Esophagus mucosa (tissue), 1 donor: ENCODE measurements at regions not wholly inside any gene's neighbourhood (a gene's known extent, or its start where the extent isn't known, plus 50 kb on each side); places are given as distances from the start of the nearest gene placed in this dataset.
"Not testable (repeated sequence)": the region's sequence is repeated elsewhere in the genome, so short reads cannot be mapped to it uniquely, and the experiment has no call there.

Source experiments
- ATAC-seq: fragments of 200-7000 bp; cut with Tn5 transposase; one replicate; pipeline ENCODE4 v1.9.1; 2020
- donor health status: DM: yes; HTN: yes; CAD: no.

DNA sequence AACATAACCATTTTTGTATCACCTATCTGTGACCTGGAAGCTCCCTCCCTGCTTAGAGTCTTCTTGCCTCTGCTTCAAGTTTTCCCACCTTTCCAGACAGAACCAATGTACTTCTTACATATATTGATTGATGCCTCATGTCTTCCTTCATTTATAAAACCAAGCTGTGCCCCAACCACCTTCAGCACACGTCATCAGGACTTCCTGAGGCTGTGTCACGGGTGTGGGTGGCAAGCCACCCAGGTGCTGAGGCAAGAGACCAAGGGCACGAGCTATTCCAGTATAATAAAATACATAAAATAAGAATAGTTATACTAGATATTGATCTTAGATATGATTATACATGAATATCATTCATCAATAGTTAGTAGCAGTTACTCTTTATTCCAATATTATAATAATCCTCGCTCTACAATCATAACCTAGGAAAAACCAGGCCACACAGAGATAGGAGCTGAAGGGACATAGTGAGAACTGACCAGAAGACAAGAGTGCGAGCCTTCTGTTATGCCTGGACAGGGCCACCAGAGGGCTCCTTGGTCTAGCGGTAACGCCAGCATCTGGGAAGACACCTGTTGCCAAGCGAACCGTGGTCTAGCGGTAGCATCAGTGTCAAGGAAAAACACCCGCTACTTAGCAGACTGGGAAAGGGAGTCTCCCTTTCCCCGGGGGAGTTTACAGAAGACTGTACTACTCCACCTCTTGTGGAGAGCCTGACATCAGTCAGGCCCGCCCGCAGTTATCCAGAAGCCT, 180.2 kb upstream of the ERCC4 start:
- not testable (repeated sequence) for ATAC-seq

DNA sequence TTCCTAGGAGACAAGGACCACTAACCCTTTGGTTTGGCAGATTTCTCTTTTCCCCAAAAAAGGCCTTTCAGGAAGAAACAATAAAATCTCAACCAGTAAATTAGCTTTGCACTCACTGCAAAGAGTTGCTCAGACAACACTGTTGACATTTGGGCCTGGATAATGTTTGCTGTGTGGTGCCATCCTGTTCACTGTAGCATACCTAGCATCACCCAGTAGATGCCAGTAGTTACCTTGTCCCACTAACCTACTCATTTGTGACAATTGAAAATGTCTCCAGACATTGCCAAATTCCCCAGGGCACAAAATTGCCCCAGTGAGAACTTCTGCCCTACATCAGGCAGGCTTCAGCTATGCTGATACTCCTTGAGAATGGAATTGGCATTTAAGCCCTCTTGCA, 177.0 kb upstream of the ERCC4 start:
- ATAC-seq, result no peak

DNA sequence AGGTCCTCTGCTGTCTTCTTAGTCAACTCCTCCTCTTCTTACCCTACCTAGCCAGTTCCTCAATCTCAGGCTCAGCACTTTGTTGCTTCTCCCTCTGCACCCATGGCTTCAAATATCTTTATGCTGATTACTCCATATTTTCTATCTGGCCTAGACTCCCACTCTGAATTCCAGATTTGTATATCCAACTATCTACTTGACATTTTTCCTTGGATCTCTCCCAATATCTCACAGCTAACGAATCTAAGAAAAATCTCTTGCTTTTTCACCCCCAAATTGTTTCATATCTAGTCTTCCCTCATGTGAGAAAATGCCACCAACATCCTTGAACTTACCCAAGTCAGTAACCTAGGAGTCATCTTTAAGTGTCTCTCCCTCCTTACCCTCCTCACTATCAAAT, 176.4 kb upstream of the ERCC4 start:
- ATAC-seq, result no peak

DNA sequence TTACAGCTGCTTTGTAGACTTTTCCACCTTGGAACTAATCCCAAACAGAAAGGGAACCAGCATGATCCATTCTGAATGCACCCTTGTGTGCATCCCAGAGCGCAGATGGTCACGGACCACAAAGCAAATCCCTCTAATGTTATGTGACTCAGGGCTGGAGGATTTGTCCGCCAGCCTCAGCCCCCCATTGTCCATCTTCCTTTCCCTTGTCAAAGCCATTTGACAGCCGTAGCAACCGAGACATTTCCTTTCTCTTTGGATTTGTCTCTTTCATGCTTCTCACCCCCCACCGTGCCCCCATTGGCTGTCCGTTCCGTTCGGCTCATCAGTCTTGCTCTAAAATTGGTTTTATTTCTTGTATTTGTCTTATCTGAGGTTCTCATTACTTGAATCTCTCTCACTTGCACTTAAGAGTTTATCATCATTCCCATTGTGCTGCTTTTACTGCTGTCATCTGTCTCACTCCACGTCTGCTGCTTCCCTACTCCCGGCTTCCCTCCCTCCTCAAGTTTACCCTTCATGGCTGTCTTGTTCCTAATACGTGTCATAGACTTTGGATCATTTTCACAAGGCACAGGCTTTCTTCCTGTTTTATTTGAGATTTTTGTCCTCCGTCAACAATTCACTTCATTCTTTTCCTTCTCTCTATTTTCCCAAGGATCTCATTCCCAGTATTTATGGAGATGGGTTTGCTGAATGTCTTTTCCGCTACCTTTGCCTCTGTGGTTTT, 163.4 kb upstream of the ERCC4 start:
- ATAC-seq, result no peak

DNA sequence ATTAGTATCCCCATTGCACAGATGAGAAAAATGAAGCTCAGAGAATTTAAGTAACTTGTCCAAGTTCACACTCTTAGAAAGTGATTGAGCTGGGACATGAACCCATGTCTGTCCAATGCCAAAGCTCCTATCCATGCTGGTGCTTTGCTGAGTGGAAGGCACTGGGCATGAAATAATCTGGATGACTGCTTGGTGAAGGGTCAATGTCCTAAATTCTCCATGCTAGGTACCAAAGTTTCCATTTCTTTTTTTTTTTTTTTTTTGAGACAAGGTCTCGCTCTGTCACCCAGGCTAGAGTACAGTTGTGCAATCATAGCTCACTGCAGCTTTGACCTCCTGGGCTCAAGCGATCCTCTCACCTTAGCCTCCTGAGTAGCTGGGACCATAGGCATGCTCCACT, 153.6 kb upstream of the ERCC4 start:
- ATAC-seq, result no peak

DNA sequence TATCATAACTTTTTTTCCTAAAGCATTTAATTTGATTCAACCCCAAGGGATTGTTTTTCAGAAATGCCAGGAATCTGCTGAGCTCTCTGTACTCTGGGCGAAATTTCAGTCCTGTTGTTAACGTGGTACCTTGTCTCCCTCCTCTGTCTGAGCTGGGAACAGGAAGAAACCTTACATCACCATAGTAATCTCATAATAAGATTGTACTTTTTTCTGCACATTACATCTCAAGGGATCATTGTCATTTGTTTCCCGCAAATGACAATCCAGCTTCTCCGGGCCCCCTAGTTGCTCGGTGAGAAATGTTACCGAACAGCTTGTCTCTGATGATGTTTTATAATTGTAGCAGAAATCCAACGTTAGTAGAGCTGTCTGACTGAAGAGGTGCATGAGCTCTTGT, 152.7 kb upstream of the ERCC4 start:
- no peak for ATAC-seq

DNA sequence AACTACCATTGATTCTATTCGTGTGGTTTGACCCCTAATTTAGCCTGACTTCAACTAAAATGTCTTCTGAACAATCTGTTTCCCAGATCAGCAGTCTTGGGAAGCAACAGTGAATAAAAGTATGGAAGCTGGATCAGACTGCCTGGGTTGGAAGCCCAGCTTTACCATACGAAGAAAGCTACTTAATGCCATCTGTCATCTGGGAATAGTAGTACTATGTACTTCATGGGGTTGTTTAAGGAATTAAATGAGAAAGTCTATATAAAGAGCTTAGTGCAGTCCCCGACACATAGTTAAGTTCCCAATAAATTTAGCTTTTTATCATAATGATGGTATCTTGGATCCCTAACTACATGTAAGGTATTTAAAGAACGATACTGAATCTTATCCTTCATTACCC, 151.5 kb upstream of the ERCC4 start:
- no peak for ATAC-seq

DNA sequence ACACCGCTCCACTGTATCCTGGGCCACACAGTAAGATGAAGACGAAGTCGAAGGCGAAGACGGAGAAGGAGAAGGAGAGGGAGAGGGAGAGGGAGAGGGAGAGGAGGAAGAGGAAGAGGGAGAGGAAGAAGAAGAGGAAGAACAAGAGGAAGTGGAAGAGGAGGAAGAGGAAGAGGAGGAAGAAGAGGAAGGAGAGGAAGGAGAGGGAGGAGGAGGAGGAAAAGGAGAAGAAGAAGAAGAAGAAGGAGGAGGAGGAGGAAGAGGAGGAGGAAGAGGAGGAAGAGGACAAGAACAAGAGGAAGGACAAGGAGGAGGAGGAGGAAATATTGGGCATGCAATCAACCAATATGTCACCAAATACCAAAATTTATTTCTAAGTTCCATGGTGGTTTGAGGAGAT, 149.5 kb upstream of the ERCC4 start:
- ATAC-seq, result no peak

DNA sequence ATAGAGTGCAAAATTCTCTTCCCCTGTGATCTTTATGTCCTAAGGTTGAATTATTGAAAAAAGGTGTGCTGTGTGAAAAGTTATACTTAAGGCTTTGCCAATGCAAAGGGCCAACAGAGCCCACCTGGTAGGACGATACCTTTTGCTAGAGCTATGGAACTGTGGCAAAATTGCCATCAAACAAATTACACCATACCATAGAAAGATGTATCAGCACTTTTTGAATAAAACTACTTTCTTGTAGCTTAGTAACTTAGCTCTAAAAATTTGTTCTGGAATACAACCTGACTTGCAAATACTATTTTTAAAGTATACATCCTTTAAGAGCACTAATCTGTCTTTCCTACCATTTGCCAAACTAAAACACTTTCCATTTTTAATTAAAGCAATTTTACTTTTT, 147.2 kb upstream of the ERCC4 start:
- ATAC-seq, result no peak

DNA sequence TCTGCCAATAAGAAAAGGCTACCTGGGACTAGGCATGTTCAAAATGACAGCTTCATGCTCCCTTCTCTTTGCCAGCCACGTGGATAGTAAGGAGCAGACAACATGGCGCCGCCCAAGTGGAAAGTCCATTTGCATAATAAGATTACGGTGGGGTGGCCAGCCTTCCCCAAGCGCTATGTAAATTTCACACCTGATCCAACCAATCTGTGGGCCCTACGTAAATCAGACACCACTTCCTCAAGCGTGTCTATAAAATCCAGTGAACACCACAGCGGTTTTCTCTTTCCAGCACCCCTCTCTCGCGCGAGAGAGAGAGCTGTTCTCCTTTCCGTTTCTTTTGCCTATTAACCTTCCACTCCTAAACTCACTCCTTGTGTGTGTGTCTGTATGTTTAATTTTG, 140.3 kb upstream of the ERCC4 start:
- ATAC-seq, result no peak

DNA sequence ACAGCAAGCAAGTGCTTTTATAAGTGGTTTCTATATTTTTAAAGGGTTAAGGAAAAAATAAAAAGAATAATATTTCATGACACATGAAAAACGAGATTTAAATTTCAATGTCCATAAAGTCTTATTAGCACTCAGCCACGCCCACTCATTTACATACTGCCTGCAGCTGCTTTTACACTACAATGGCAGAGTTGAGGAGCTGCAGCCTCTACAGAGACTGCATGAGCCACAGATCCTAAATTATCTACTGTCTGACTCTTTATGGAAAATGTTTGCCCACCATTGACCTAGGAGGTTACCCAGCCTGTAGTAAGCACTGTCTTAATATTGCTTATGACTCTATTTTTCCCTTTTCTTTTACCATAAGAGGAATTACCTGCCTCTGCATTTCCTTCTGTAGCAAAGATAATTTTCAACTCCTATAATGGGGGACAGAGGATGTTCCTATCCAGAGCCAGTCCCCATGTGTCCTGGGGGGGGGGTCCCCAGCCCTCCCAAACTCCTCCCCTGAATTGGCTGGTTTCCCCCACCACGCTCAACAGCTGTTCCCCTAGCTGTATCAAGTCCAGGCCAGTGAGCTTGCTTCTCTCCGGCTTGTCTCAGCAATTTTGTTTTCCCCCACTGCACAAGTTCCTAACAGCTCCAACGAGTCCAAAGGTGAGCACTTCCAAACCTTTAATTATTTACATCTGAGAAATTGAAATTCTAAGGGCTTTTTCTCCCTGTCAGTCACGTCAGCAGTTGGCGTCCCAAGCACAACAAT, 139.4 kb upstream of the ERCC4 start:
- no peak for ATAC-seq

DNA sequence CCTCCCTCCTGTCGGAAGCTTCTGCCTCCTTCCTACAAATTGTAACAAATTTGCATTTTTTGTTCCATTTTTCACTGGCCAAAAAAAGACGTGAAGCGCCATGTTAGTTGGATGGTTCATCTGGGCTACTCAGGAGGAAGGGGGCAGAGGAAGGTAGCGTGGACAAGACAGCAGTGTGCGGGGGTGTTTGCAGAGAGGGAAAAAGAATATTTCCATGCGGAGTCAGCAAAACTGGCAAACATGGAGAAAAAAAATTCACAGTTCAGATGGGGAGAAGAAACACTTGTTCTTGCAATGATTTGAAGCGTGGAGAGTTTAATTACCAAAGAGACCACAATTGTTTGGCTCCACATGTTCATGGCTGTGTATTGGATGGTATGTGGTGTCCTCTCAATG, 138.8 kb upstream of the ERCC4 start:
- no peak for ATAC-seq

DNA sequence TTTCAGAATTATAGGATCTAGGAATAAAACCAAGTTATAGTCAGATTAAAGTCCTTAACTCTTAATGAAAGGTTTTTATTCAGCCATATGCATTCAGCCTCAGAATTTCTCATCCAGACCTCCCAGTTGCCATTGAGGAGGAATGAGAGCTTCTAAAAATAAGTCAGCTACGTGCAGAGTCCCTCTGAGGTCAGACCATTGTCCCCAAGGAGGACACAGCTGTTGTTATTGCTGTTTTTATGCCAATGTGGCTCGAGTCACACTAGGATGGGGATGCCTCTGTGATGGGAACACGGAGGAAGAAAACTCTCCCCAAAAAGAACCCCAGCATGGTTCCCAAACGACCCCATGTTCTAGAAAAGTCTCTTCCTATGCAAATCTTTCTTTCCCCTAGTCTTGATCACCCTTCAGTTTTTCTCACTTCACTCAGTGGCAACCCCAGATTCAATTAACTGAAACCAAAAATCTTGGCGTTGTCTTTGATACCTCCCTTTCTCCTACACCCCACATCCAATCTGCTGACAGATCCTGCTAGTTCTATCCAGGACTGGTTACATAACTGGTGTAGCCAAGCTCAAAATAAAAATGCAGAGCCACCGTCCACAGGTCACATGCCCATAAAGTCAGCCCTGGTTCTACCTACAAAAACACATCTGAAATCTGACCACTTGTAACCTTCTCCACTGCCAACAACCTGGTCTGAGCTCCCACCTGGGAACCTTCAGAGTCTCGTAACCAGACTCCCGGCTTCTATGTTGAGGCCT, 138.2 kb upstream of the ERCC4 start:
- ATAC-seq, result no peak

DNA sequence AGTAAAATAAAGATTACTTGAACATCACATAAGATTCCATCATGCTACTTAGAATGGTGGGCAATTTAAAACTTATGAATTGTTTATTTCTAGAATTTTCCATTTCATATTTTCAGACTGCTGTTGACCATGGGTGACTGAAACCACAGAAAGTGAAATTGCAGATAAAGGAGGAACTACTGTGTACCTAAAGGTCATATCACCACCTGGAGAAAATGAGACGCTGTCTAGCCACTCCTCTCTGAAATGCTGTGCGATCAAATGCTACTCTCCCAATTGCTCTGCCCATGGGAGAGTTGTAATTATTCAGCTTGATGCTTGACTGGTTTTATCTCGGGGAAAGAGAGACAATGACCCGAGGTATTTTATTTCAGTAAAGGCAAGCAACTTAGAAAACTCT, 128.9 kb upstream of the ERCC4 start:
- no peak for ATAC-seq

DNA sequence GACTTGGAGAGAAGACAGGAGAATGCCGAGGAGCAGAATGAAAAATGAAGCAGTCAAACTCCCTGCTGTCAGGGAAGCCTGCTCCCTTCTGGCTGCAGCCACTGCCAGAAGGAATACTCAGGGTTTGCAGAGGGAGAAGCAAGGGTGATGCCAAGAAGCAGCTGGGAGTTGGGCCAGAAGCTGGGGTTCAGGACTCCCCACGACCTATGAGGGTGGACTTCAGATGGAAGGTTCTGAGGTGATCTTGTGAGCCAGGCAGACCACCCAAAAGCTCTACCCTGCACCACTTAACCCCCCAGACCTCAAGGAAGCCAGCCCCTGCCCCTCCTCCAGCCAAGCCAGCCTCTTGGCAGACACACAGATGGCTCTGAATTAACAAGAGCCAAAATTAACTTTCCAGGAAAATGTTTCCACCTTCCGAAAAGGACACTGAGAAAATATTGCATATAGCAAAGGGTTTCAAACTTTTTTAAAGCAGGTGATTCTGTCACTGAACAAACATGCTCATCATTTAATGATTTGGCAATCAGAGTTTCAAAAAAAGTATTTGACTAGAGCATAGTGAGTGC, 126.0 kb upstream of the ERCC4 start:
- no peak for ATAC-seq

DNA sequence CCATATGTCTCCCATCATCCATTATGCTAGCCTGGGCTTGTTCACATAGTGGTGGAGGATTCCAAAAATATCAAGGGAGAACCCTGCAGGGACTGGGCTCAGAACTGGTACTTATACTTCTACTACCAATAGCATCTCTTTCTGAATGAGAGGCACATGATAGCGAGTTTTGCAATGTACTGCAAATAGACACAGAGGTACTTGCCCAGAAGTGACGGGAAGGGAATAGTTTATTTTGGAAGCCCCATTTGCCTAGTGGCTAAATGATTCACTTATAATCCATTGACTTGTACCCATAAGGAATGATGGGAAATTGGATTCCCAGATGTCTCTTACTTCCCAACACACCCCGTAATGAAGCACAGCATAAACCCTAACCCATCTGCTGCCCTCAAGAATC, 124.8 kb upstream of the ERCC4 start:
- no peak for ATAC-seq

DNA sequence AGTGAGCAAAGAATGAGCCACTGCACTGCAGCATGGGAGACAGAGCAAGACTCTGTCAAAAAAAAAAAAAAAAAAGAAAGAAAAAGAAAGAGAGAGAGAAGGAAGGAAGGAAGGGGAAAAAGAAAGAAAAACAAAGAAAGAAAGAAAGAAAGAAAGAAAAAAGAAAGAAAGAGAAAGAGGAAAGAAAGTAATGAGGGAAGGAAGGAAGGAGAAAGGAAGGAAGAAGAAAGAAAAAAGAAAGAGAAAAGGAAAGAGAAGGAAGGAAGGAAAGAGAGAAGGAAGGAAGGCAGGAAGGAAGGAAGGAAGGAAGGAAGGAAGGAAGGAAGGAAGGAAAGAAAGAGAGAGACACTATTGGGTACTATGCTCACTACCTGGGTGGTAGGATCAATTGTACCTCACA, 122.2 kb upstream of the ERCC4 start:
- no peak for ATAC-seq

DNA sequence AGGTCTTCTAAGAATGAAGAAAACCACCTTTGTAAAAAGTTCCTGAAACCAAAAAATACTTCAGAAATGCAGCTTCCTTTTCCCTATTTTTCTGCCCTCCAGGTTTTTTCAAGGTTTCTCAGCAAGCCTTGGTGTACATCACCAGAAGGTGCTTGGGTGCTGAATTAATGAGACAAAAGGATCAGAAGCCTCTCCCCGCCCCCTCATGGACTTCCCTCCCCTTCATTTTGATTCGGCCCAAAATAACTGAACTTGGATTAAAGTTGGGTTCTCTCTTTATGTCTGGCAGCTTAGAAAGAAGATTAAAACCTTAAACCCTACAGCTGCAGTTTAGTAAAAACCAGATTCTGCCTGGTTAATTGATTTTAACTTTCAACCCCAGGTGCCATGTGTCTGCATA, 121.7 kb upstream of the ERCC4 start:
- ATAC-seq, result no peak

DNA sequence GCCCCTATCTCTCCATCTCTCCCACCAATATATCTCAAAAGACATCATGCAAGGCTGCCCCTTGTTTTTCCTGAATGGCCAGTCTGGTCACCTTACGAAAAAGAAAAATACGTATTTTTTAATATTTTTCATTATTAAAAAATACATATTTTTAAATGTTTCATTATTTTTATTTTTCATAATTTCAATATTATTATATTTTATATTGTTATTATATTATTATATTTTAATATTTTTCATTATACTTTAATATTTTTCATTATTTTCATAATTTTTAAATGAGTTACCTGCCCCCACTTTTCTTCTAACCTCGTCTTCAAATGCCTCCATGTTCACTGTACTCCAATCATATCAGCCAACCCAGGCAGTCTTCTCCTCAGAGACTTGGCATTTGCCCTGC, 116.0 kb upstream of the ERCC4 start:
- ATAC-seq, result no peak

DNA sequence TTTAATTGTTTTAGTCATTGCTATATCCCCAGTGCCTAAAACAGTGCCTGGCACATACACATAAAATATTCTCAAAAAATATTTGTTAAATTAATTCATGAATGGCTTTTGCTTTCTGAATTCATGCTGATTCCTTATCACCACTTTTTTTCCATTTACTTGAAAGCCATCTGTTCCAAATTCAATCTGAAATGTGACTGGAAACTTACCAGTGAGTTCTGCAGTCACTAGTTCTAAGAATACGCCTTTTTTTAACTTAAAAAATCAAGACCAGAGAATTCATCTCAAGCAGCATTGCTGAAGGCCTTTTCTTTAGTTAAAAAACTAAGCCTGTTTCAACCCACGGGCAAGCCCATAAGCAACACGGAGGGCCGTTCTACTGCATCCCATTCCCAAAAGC, 114.0 kb upstream of the ERCC4 start:
- no peak for ATAC-seq

DNA sequence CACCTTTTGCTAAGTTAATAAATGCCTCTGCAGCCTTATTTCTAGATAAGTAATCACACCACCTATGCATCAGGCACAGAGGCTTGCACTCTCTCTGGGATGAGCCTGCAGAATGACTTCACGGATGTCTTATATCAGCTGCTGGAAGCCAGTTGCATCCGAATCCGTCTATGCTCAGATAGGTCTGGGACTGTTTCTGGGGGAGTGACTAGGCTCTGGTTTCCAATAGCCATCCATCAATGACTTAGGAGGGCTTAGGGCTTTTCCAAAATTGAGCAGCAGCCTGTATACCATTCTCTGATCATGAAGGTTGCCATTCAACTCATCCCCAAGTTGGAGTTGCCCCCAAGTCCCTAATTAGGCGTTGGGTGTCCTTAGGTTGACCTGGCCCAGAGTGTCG, 113.3 kb upstream of the ERCC4 start:
- ATAC-seq, result no peak

DNA sequence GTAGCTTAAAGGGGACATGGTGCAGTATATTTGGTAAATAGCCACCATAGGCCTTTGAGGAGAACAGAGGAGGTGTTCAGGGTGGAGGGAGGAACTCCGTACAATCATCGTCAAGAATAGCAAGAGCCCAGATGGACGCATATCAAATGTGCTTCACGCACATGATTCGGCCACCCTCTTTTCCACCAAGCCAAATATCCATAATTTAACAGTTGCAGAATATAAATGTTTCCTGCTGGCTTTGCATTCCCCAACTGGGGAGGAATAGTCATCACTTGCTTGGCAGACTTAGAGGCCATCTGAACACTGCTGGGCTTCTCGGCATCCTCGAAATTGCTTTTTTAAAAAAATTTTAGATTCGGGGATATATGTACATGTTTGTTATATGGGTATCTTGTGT, 111.9 kb upstream of the ERCC4 start:
- no peak for ATAC-seq

DNA sequence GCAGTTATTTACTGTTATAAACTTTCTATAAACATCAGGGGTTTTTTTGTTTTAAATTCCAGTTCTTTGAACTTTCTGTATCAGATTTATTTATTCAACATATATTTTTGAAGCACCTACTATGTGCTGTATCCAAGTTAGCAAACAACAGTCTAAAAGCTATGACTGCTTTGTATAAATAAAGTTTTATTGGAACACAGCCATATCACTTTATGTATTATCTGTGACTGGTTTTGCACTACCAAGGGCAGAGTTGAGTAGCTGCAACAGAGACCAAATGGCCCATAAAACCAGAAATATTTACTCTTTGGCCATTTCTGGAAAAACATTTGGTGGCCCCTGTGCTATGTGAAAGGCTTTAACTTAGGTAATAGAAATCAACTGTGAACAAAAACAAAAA, 110.2 kb upstream of the ERCC4 start:
- ATAC-seq, result no peak
